SH-SY5Y (cell line): ENCODE measurements at regions not wholly inside any gene's neighbourhood (a gene's known extent, or its start where the extent isn't known, plus 50 kb on each side); places are given as distances from the start of the nearest gene placed in this dataset.

Source experiments
- GATA2 ChIP-seq: IDR thresholded peaks from 2 replicates; pipeline ENCODE4 v1.6.1; 2011; ENCODE audit warnings: mild to moderate bottlenecking, low read depth, low read length
- GATA3 ChIP-seq: IDR thresholded peaks from 2 replicates; pipeline ENCODE4 v1.6.1; 2011; ENCODE audit warnings: low read depth, mild to moderate bottlenecking, low read length, moderate library complexity

GRCh38 chr4:152028131-152028530, 267.3 kb upstream of the GATB start:
- TF ChIP-seq GATA2: no peak
- TF ChIP-seq GATA3: no peak
